ENCODE measurements at regions not wholly inside any gene's neighbourhood (a gene's known extent, or its start where the extent isn't known, plus 50 kb on each side); places are given as distances from the start of the nearest gene placed in this dataset.

DNA sequence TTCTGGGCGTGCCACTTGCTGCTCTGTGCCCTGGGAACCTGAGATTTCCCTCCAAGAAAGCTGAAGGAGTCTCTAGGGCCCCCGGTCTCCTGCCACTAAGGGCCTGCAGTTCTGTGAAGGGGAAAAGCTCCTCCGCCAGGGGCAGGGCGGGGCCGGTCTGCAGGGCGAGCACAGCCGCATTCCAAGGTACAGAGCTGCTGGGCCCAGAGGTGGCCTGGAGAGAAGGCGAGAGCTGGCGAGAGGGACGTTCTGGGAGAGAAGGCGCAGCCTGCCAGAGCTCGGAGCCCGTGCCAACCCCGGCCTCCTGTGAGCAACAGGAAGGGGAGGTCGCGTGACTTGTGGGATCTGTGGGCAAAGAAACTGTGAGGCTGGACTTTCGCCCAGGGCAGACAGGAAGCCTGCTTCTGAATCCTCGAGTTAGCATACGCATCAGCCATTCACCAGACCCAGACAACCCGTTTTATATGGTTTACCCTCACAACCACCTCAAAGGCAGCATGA is 500.4 kb downstream of the SHQ1 start:
- no peak overlapping the region for H3K4me3 ChIP-seq (ENCODE audit: low read depth, low read length)
- DNase-seq (ENCODE audit: low read depth): peak; percentile 84
- TF ChIP-seq, protein P1, sequence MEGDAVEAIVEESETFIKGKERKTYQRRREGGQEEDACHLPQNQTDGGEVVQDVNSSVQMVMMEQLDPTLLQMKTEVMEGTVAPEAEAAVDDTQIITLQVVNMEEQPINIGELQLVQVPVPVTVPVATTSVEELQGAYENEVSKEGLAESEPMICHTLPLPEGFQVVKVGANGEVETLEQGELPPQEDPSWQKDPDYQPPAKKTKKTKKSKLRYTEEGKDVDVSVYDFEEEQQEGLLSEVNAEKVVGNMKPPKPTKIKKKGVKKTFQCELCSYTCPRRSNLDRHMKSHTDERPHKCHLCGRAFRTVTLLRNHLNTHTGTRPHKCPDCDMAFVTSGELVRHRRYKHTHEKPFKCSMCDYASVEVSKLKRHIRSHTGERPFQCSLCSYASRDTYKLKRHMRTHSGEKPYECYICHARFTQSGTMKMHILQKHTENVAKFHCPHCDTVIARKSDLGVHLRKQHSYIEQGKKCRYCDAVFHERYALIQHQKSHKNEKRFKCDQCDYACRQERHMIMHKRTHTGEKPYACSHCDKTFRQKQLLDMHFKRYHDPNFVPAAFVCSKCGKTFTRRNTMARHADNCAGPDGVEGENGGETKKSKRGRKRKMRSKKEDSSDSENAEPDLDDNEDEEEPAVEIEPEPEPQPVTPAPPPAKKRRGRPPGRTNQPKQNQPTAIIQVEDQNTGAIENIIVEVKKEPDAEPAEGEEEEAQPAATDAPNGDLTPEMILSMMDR (IDR thresholded peaks at IDR 0.05; ENCODE audit: insufficient read depth, low read depth, low read length, missing control alignments): peak; percentile 14

DNA sequence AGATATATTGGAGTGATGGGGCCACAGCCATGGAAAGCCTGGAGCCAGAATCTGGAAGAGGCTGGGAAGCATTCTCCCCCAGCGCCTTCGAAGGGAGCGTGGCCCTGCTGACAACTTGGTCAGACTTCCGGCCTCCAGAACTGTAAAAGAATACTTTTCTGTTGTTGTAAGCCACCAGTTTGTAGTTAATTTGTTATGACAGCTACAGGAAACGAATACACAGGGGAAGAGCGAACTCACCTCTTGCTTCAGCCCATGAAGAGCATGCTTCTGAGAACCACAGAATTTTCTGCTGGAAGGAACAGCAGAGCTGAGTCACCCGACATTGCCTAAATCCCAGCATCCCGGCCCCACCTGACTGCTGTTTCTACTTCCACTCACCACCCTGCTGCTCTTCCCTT is 501.7 kb downstream of the SHQ1 start:
- H3K4me3 ChIP-seq (ENCODE audit: low read depth, low read length): no peak overlapping the region
- TF ChIP-seq, protein P1 (IDR thresholded peaks at IDR 0.05; ENCODE audit: insufficient read depth, low read depth, low read length, missing control alignments): no peak
- peak; percentile 38 for DNase-seq (ENCODE audit: low read depth)

DNA sequence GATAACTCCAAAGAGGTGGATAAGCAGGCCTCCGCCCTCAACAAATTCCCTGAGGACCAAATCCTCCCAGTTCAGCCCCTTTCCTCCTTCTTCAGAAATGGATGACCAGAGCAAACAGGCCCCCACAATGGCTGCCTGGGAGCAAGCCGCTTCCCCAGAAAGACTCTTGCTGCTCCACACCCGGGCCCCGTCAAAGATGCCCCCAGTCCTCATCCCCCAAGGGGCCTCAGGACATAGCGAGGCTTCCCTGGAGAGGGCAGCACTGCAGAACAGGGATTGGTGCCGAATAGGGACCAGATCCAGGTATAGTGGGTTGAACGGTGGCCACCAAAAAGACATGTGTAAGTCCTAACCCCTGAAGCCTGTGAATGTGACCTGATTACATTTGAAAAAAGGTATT is 502.3 kb downstream of the SHQ1 start:
- TF ChIP-seq, protein P1 (IDR thresholded peaks at IDR 0.05; ENCODE audit: insufficient read depth, low read depth, low read length, missing control alignments): no peak

DNA sequence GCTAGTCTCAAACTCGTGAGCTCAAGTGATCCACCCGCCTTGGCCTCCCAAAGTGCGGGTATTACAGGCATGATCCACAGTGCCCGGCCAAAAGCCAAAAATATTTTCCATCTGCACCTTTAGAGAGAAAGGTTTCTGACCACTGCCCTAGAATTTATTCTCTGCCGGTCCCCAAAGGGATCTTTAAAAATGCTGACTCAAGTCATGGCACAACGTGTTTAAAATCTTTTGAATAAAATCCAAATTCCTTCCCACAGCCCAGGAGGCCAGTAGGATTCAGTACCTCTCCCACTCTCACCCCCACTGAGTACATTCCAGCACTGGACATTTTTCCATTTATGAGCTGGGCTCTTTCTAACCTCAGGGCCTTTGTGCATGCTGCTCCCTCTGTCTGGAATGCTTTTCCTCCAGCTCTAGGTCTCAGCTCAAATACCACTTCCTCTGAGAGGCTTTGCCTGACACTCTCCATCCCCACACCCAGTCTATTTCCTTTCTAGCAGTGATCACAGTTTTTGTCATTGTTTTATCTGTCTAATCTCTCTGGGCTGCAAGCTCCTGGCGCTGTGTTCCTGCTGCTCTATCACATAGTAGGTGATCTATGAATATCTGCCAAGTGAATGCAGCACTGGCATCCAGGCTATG is 502.9 kb downstream of the SHQ1 start:
- TF ChIP-seq, protein P1 (IDR thresholded peaks at IDR 0.05; ENCODE audit: insufficient read depth, low read depth, low read length, missing control alignments): no peak
- no peak for DNase-seq (ENCODE audit: low read depth)
- no peak overlapping the region for H3K4me3 ChIP-seq (ENCODE audit: low read depth, low read length)

More for the DNA sequence above, 502.3 kb downstream of the SHQ1 start:
- no peak overlapping the region for H3K4me3 ChIP-seq (ENCODE audit: low read depth, low read length)
- no peak for DNase-seq (ENCODE audit: low read depth)

DNA sequence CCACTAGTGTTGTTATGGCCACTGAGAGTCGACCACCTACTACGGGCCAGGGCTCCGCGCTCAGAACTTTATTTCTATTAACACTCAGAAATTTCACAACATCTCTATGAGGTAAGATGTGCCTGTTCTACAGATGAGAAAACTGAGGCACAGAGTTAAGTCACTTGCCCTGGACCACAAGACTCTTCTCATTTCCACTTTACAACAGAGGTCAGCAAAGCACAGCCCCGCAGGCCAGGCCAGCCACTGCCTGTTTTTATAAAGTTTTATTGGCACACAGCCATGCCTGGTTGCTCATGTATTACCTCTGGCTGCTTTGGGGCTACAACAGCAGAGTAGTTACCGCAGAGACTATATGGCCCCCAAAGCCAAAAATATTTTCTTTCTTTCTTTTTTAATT is 503.6 kb downstream of the SHQ1 start:
- TF ChIP-seq, protein P1 (IDR thresholded peaks at IDR 0.05; ENCODE audit: insufficient read depth, low read depth, low read length, missing control alignments): no peak
- DNase-seq (ENCODE audit: low read depth): no peak
- H3K4me3 ChIP-seq (ENCODE audit: low read depth, low read length): no peak overlapping the region

DNA sequence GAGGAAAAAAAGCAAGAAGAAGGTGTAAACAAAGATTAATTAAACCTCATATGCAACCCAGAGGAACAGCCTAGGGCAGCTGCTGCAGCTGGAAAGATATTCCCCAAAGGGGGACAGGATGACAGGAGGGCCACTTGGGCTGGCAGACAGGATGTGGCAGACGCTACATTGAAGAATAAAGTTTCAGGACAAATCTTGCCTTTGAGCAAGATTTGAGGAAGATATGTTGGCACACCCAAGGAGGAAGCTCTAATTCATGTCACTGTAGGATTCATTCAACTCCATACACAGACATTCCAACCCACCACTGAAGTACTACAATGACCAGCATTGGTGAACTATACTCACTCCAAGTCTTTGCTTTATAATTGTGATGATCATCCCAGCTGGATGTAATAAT is 504.0 kb downstream of the SHQ1 start:
- no peak overlapping the region for H3K4me3 ChIP-seq (ENCODE audit: low read depth, low read length)
- TF ChIP-seq, protein P1 (IDR thresholded peaks at IDR 0.05; ENCODE audit: insufficient read depth, low read depth, low read length, missing control alignments): no peak
- DNase-seq (ENCODE audit: low read depth): no peak

DNA sequence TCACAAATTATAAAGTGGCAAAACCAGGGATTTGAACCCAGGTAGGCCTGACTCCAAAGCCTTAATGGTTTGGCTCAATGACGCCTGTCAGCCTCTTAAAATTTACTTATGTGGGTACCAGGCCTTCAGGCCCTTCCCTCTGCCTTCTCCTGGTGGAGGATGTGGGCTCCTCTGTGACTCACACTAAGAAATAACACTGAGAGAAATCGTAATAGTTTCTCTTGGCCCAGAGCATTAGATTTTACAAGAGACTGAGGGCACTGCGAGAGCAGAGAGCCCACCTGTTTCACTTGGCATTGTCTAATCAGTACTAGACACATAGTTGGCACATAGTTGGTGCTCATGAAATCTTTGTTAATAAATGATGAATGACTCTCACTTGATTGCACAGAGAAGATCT is 505.2 kb downstream of the SHQ1 start:
- H3K4me3 ChIP-seq (ENCODE audit: low read depth, low read length): no peak overlapping the region
- TF ChIP-seq, protein P1 (IDR thresholded peaks at IDR 0.05; ENCODE audit: insufficient read depth, low read depth, low read length, missing control alignments): no peak
- DNase-seq (ENCODE audit: low read depth): peak; percentile 46

Data from GM12865 (cell line).